GM12878 (cell line): ENCODE measurements at regions not wholly inside any gene's neighbourhood (a gene's known extent, or its start where the extent isn't known, plus 50 kb on each side); places are given as distances from the start of the nearest gene placed in this dataset.

Experiments
- ATAC-seq: fragments of 200-7000 bp; cut with Tn5 transposase; 3 replicates; pipeline ENCODE4 v1.9.1; 2020; ENCODE audit warnings: mild to moderate bottlenecking, moderate library complexity
- BruUV-seq: library from RNA; stranded (reverse); fragments of 400-500 nt; replicated peaks from 2 replicates; lab custom pipeline; 2021; lab: Mats Ljungman, UMichigan
- CTCF ChIA-PET: fragments of 300-600 bp; sonication (Branson Sonifier 250); formaldehyde crosslinking; extraction: SDS; loops from one replicate; lab custom pipeline; 2021; ENCODE audit warnings: inconsistent platforms; lab: Yijun Ruan, JAX
- POLR2A ChIA-PET: fragments of 350-600 bp; formaldehyde crosslinking; extraction: SDS; loops from one replicate; lab custom pipeline; 2021; ENCODE audit warnings: inconsistent platforms; lab: Charles Lee
- RAD21 ChIA-PET: fragments of 300-600 bp; sonication (Branson Sonifier 250); formaldehyde crosslinking; loops from one replicate; lab custom pipeline; 2023; ENCODE audit warnings: antibody characterized with exemption; ENCODE audit not compliant: unreplicated experiment; lab: Charles Lee
- SMC1A ChIA-PET: fragments of 300-600 bp; sonication (Branson Sonifier 250); formaldehyde crosslinking; loops from one replicate; lab custom pipeline; 2023; ENCODE audit not compliant: unreplicated experiment, uncharacterized antibody; lab: Charles Lee
- DNase-seq: peaks from one replicate; pipeline ENCODE4 v3.0.0-alpha.2; 2011; ENCODE audit warnings: low read depth, low spot score
- FAIRE-seq: peaks from 3 replicates; lab custom pipeline; 2011; peaks lifted over from hg19 to GRCh38; lab: Jason Lieb, UNC
- H2AFZ ChIP-seq: 2 replicates; pipeline ENCODE4 v1.6.0; 2011; ENCODE audit warnings: low read depth, low read length, control low read depth; ENCODE audit not compliant: control insufficient read depth
- H3K27ac ChIP-seq: 2 replicates; pipeline ENCODE4 v1.5.1; 2011; ENCODE audit warnings: control low read depth; ENCODE audit not compliant: control insufficient read depth, insufficient read depth
- H3K27me3 ChIP-seq, 2 experiments: replicated peaks in 1 of 2; 2 replicates each; pipeline versions ENCODE4 v1.6.0 to v1.6.1; 2011; ENCODE audit warnings: low read length in 1 of 2; ENCODE audit not compliant: control insufficient read depth in 2 of 2, insufficient read depth in 2 of 2
- H3K36me3 ChIP-seq, 2 experiments: 2 replicates each; pipeline ENCODE4 v1.5.1; 2011; ENCODE audit warnings: low read length in 1 of 2; ENCODE audit not compliant: control insufficient read depth in 2 of 2, insufficient read depth in 2 of 2
- H3K4me1 ChIP-seq: 2 replicates; pipeline ENCODE4 v1.6.1; 2011; ENCODE audit warnings: mild to moderate bottlenecking, low read length, moderate library complexity, mixed read lengths; ENCODE audit not compliant: control insufficient read depth, insufficient read depth
- H3K4me2 ChIP-seq: 2 replicates; pipeline ENCODE4 v1.6.0; 2011; ENCODE audit warnings: control low read depth; ENCODE audit not compliant: control insufficient read depth, insufficient read depth
- H3K4me3 ChIP-seq: fragments of 200-600 bp; sonication (generic); 2 replicates; pipeline ENCODE4 v1.5.1; 2016
- H3K79me2 ChIP-seq: 2 replicates; pipeline ENCODE4 v1.6.0; 2011; ENCODE audit warnings: low read length; ENCODE audit not compliant: control insufficient read depth, insufficient read depth
- H3K9ac ChIP-seq: 2 replicates; pipeline ENCODE4 v1.8.0; 2011; ENCODE audit warnings: low read length, control low read depth, mixed read lengths; ENCODE audit not compliant: control insufficient read depth, insufficient read depth
- H3K9me3 ChIP-seq: replicated peaks from 3 replicates; pipeline ENCODE4 v1.5.1; 2011; ENCODE audit warnings: mild to moderate bottlenecking, low read length; ENCODE audit not compliant: control insufficient read depth, insufficient read depth
- H4K20me1 ChIP-seq: 2 replicates; pipeline ENCODE4 v1.6.0; 2011; ENCODE audit not compliant: control insufficient read depth, insufficient read depth
- ELK1 ChIP-seq: IDR thresholded peaks from 2 replicates; pipeline ENCODE4 v1.6.1; 2012; ENCODE audit warnings: low read depth, low read length, improper control_type of control experiment
- HSF1 ChIP-seq: fragments of 150-350 bp; IDR thresholded peaks from 2 replicates; pipeline ENCODE4 v1.6.1; 2014; ENCODE audit warnings: mild to moderate bottlenecking, low read depth, low read length
- IRF4 ChIP-seq: IDR thresholded peaks from 2 replicates; pipeline ENCODE4 v1.6.1; 2011; ENCODE audit warnings: low read depth, low read length
- NBN ChIP-seq: fragments of 450-650 bp; IDR thresholded peaks from 2 replicates; pipeline ENCODE4 v1.6.1; 2016
- NR2C1 ChIP-seq: fragments of 450-650 bp; IDR thresholded peaks from 2 replicates; pipeline ENCODE4 v1.6.1; 2017; ENCODE audit warnings: antibody characterized with exemption, mild to moderate bottlenecking, moderate library complexity
- TCF12 ChIP-seq: IDR thresholded peaks from 2 replicates; pipeline ENCODE4 v1.6.1; 2011; ENCODE audit warnings: low read depth, mild to moderate bottlenecking, low read length
- WGBS: methylation state at CpG from one replicate; pipeline ENCODE4 v1.1.6; 2016; ENCODE audit warnings: low lambda C conversion rate; ENCODE audit not compliant: insufficient replicate concordance, insufficient coverage; ENCODE audit errors: missing lambda C conversion rate; 5-methylcytosine and 5-hydroxymethylcytosine counted together
- in situ Hi-C: fragments of 300-500 bp; cut with MboI; formaldehyde crosslinking; loops from 9 replicates; pipeline ENCODE4 v1.14.3; 2018; ENCODE audit warnings: mixed read lengths
- intact Hi-C: fragments of 100-400 bp; cut with micrococcal nuclease; formaldehyde crosslinking; loops from one replicate; pipeline ENCODE4 v1.14.2; 2022; ENCODE audit not compliant: unreplicated experiment
- TF ChIP-seq, protein P1 (sequence below): fragments of 450-650 bp; IDR thresholded peaks from 2 replicates; pipeline ENCODE4 v1.6.1; 2017; ENCODE audit warnings: antibody characterized with exemption, mild to moderate bottlenecking, moderate library complexity
- TF ChIP-seq, protein P2 (sequence below): fragments of 450-650 bp; IDR thresholded peaks from 2 replicates; pipeline ENCODE4 v1.6.1; 2018; ENCODE audit warnings: mild to moderate bottlenecking, low read depth, moderate library complexity; ENCODE audit not compliant: partially characterized antibody
- TF ChIP-seq, protein P3 (sequence below): IDR thresholded peaks from 2 replicates; pipeline ENCODE4 v1.6.1; 2012; ENCODE audit warnings: low read depth, low read length, improper control_type of control experiment
- TF ChIP-seq, protein P4 (sequence below): fragments of 450-650 bp; IDR thresholded peaks from 2 replicates; pipeline ENCODE4 v1.6.1; 2017; ENCODE audit warnings: borderline replicate concordance

DNA sequence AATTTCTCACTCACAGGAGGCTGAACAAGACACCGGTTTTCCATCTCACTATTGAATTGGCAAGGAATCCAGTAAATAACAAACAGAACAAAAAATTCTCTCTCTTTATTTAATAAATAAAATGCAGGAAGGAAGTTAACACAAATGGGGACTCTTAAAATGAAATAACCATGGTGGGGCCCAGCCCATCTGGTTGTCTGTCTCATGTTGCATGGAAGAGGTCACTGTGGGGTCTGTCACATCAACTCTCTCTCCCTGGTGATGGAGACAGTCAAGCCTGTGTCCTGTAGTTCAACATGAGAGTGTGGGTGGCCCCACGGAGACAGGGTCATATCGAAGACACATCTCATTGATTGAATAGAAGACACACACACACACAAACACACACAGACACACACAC, 297.7 kb downstream of the IRX2 start:
- Histone ChIP-seq H3K27ac (no peak overlapping the region), H3K9ac (no peak overlapping the region), H3K4me3 (no peak overlapping the region), H3K9me3 (no peaks in the 10 kb centered on the region), H2AFZ (no peak overlapping the region), H3K4me1 (no peaks in the 10 kb centered on the region), H3K36me3 (no peaks in the 10 kb centered on the region), H4K20me1 (no peaks in the 10 kb centered on the region), H3K4me2 (no peak overlapping the region), H3K79me2 (no peaks in the 10 kb centered on the region), H3K27me3 (no peaks in the 10 kb centered on the region)
- WGBS = 64% methylated on average over 3 of the region's 3 CpGs
- ChIA-PET CTCF (no interaction called here), POLR2A (no interaction called here), SMC1A (no interaction called here), RAD21 (no interaction called here)
- DNase-seq (no peak), ATAC-seq (no peak), FAIRE-seq (no peak)
- no peak for TF ChIP-seq IRF4
- TF ChIP-seq, protein P1, sequence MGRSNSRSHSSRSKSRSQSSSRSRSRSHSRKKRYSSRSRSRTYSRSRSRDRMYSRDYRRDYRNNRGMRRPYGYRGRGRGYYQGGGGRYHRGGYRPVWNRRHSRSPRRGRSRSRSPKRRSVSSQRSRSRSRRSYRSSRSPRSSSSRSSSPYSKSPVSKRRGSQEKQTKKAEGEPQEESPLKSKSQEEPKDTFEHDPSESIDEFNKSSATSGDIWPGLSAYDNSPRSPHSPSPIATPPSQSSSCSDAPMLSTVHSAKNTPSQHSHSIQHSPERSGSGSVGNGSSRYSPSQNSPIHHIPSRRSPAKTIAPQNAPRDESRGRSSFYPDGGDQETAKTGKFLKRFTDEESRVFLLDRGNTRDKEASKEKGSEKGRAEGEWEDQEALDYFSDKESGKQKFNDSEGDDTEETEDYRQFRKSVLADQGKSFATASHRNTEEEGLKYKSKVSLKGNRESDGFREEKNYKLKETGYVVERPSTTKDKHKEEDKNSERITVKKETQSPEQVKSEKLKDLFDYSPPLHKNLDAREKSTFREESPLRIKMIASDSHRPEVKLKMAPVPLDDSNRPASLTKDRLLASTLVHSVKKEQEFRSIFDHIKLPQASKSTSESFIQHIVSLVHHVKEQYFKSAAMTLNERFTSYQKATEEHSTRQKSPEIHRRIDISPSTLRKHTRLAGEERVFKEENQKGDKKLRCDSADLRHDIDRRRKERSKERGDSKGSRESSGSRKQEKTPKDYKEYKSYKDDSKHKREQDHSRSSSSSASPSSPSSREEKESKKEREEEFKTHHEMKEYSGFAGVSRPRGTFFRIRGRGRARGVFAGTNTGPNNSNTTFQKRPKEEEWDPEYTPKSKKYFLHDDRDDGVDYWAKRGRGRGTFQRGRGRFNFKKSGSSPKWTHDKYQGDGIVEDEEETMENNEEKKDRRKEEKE = no peak
- TF ChIP-seq ELK1 = no peak
- TF ChIP-seq TCF12 = no peak
- TF ChIP-seq HSF1 = no peak
- TF ChIP-seq NR2C1 = no peak
- no peak for TF ChIP-seq NBN
- TF ChIP-seq, protein P2, sequence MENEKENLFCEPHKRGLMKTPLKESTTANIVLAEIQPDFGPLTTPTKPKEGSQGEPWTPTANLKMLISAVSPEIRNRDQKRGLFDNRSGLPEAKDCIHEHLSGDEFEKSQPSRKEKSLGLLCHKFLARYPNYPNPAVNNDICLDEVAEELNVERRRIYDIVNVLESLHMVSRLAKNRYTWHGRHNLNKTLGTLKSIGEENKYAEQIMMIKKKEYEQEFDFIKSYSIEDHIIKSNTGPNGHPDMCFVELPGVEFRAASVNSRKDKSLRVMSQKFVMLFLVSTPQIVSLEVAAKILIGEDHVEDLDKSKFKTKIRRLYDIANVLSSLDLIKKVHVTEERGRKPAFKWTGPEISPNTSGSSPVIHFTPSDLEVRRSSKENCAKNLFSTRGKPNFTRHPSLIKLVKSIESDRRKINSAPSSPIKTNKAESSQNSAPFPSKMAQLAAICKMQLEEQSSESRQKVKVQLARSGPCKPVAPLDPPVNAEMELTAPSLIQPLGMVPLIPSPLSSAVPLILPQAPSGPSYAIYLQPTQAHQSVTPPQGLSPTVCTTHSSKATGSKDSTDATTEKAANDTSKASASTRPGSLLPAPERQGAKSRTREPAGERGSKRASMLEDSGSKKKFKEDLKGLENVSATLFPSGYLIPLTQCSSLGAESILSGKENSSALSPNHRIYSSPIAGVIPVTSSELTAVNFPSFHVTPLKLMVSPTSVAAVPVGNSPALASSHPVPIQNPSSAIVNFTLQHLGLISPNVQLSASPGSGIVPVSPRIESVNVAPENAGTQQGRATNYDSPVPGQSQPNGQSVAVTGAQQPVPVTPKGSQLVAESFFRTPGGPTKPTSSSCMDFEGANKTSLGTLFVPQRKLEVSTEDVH = no peak
- TF ChIP-seq, protein P3, sequence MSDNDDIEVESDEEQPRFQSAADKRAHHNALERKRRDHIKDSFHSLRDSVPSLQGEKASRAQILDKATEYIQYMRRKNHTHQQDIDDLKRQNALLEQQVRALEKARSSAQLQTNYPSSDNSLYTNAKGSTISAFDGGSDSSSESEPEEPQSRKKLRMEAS = no peak
- TF ChIP-seq, protein P4, sequence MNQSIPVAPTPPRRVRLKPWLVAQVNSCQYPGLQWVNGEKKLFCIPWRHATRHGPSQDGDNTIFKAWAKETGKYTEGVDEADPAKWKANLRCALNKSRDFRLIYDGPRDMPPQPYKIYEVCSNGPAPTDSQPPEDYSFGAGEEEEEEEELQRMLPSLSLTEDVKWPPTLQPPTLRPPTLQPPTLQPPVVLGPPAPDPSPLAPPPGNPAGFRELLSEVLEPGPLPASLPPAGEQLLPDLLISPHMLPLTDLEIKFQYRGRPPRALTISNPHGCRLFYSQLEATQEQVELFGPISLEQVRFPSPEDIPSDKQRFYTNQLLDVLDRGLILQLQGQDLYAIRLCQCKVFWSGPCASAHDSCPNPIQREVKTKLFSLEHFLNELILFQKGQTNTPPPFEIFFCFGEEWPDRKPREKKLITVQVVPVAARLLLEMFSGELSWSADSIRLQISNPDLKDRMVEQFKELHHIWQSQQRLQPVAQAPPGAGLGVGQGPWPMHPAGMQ = no peak
- no TSS peak for BruUV-seq
- in situ Hi-C loops (no loop called here), intact Hi-C loops (no loop called here)
